Mononuclear cell (primary cell): ENCODE measurements at regions not wholly inside any gene's neighbourhood (a gene's known extent, or its start where the extent isn't known, plus 50 kb on each side); places are given as distances from the start of the nearest gene placed in this dataset.

Experiments used
- H3K27me3 ChIP-seq: 2 replicates; pipeline ENCODE4 v1.6.0; 2011; ENCODE audit warnings: low read length, control low read depth; ENCODE audit not compliant: insufficient read depth
- H3K4me1 ChIP-seq: 2 replicates; pipeline ENCODE4 v1.5.1; 2011; ENCODE audit warnings: mild to moderate bottlenecking, low read length, control low read depth; ENCODE audit not compliant: insufficient read depth
- H3K4me3 ChIP-seq: 2 replicates; pipeline ENCODE4 v1.5.1; 2011; ENCODE audit warnings: mild to moderate bottlenecking, low read length, moderate library complexity
- H3K9me3 ChIP-seq: 2 replicates; pipeline ENCODE4 v1.5.1; 2011; ENCODE audit warnings: low read depth, mild to moderate bottlenecking, control low read depth, low read length

DNA sequence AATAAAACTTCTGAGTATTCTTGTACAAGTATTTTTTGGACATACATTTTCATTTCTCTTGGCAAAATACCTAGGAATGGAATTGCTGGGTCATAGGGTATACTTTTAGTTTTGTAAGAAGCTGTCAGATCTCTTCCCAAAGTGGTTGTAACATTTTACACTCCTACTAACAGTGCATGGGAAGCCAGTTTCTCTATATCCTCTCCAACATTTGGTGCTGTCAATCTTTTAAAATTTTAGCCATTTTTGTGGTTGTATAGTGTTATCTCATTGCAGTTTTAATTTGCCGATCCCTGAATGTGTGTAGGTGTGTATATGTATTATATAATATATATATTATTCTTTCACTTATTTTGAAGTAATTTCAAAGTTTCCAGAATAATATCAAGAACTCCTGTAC lies 63.1 kb upstream of the TMEM178A start:
- Histone ChIP-seq H3K4me1 (no peaks in the 10 kb centered on the region), H3K9me3 (no peaks in the 10 kb centered on the region), H3K4me3 (no peak overlapping the region), H3K27me3 (no peaks in the 10 kb centered on the region)

GRCh38 chr2:39603436-39603835 lies 62.3 kb upstream of the TMEM178A start:
- Histone ChIP-seq H3K4me1 (no peaks in the 10 kb centered on the region), H3K4me3 (no peak overlapping the region), H3K9me3 (no peaks in the 10 kb centered on the region), H3K27me3 (no peaks in the 10 kb centered on the region)

GRCh38 chr2:39604866-39605265 lies 60.9 kb upstream of the TMEM178A start:
- no peaks in the 10 kb centered on the region for H3K9me3 ChIP-seq
- H3K4me1 ChIP-seq = no peaks in the 10 kb centered on the region
- H3K27me3 ChIP-seq = no peaks in the 10 kb centered on the region
- H3K4me3 ChIP-seq = no peak overlapping the region

DNA sequence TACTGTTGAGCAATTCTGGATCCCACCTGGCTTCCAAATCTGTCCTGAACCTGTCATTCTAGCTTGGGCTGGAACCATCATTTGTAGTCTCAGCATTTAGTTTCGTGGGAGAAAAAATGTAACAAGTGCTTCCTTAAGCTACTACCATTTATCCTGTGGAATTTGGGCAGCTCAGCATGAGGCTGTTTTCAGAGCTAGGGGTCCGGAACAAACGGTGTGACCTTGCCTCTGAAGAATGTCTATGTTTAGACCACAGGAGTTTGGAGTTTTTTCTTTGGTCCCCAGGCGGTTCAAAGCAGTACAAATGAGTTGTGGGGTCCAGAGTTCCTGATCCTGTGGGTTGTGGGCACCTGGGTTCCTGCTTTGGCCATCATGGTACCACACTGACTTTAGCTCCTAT lies 59.1 kb upstream of the TMEM178A start:
- Histone ChIP-seq H3K4me3 (no peak overlapping the region), H3K4me1 (no peaks in the 10 kb centered on the region), H3K27me3 (no peaks in the 10 kb centered on the region), H3K9me3 (no peaks in the 10 kb centered on the region)

- Histone ChIP-seq H3K9me3 (no peaks in the 10 kb centered on the region), H3K27me3 (no peaks in the 10 kb centered on the region), H3K4me1 (no peaks in the 10 kb centered on the region), H3K4me3 (no peak overlapping the region)
These were observed 58.0 kb upstream of the TMEM178A start for GRCh38 chr2:39607538-39608262.

GRCh38 chr2:39608263-39608575 lies 57.5 kb upstream of the TMEM178A start:
- Histone ChIP-seq H3K9me3 (no peaks in the 10 kb centered on the region), H3K4me3 (no peak overlapping the region), H3K27me3 (no peaks in the 10 kb centered on the region), H3K4me1 (no peaks in the 10 kb centered on the region)

- H3K9me3 ChIP-seq = no peaks in the 10 kb centered on the region
- no peak overlapping the region for H3K4me3 ChIP-seq
- no peaks in the 10 kb centered on the region for H3K4me1 ChIP-seq
- no peaks in the 10 kb centered on the region for H3K27me3 ChIP-seq
These were observed 56.9 kb upstream of the TMEM178A start for GRCh38 chr2:39608686-39609441.

DNA sequence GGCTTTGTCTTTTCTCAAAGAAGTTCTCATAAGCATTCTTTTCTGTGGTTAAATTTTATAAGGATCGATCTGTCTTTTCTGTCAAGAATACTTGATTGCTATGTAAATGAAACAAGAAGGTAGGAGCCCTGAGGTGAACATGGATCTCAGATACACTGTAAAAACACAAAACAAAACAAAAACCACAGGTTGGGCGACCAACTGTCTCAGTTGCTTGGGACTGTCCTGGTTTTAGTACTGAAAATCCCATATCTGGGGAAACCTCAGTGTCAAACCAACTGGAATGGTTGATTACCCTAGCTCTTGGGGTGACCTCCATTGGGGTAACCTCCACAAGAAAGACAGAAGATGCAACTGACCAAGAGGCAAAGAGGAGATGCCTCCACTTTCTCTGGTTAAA lies 55.8 kb upstream of the TMEM178A start:
- Histone ChIP-seq H3K4me1 (no peaks in the 10 kb centered on the region), H3K9me3 (no peaks in the 10 kb centered on the region), H3K4me3 (no peak overlapping the region), H3K27me3 (no peaks in the 10 kb centered on the region)

- Histone ChIP-seq H3K4me1 (peaks cover 13% of the 10 kb centered on the region), H3K27me3 (no peaks in the 10 kb centered on the region), H3K9me3 (no peaks in the 10 kb centered on the region), H3K4me3 (no peak overlapping the region)
These were observed 50.0 kb upstream of the TMEM178A start for GRCh38 chr2:39615675-39616074.
